GM13977 (cell line): ENCODE measurements at regions not wholly inside any gene's neighbourhood (a gene's known extent, or its start where the extent isn't known, plus 50 kb on each side); places are given as distances from the start of the nearest gene placed in this dataset.

Source experiments
- DNase-seq: peaks from one replicate; pipeline ENCODE4 v3.0.0; 2012; ENCODE audit warnings: low spot score
- in situ Hi-C: fragments of 300-500 bp; cut with MboI; formaldehyde crosslinking; loops from one replicate; pipeline ENCODE4 v1.12.0; 2022; ENCODE audit warnings: low sequenced_read_pairs, low pct_unique_long_range_greater_than_20kb, mixed read lengths, inconsistent platforms; ENCODE audit not compliant: unreplicated experiment
- TF ChIP-seq, protein P1 (sequence below): IDR thresholded peaks from 2 replicates; pipeline ENCODE4 v1.5.1; 2012; ENCODE audit warnings: mild to moderate bottlenecking, control low read depth; ENCODE audit not compliant: insufficient read depth; ENCODE audit errors: extremely low read depth, missing control alignments

DNA sequence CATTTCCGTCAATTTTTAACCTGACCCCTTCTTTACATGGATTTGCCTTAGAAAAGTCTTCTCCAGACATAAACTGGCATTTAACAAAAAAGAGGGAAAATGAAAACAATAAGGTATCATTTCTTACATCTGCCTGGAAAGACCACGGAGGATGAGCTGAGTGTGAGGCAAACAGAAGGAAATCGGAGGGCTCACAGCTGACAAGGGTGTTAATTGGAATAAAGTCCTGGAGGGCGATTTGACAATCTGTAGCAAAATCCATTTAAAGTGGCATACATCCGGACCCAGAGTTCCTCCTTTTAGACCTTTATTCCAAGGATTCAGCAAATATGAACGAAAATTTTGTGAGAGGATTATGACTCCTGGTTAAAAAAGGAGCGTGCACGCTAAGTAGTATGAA, 179.7 kb upstream of the COPS8 start:
- in situ Hi-C loops, result no loop called here
- DNase-seq, result no peak
- TF ChIP-seq, protein P1, sequence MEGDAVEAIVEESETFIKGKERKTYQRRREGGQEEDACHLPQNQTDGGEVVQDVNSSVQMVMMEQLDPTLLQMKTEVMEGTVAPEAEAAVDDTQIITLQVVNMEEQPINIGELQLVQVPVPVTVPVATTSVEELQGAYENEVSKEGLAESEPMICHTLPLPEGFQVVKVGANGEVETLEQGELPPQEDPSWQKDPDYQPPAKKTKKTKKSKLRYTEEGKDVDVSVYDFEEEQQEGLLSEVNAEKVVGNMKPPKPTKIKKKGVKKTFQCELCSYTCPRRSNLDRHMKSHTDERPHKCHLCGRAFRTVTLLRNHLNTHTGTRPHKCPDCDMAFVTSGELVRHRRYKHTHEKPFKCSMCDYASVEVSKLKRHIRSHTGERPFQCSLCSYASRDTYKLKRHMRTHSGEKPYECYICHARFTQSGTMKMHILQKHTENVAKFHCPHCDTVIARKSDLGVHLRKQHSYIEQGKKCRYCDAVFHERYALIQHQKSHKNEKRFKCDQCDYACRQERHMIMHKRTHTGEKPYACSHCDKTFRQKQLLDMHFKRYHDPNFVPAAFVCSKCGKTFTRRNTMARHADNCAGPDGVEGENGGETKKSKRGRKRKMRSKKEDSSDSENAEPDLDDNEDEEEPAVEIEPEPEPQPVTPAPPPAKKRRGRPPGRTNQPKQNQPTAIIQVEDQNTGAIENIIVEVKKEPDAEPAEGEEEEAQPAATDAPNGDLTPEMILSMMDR, result no peak

DNA sequence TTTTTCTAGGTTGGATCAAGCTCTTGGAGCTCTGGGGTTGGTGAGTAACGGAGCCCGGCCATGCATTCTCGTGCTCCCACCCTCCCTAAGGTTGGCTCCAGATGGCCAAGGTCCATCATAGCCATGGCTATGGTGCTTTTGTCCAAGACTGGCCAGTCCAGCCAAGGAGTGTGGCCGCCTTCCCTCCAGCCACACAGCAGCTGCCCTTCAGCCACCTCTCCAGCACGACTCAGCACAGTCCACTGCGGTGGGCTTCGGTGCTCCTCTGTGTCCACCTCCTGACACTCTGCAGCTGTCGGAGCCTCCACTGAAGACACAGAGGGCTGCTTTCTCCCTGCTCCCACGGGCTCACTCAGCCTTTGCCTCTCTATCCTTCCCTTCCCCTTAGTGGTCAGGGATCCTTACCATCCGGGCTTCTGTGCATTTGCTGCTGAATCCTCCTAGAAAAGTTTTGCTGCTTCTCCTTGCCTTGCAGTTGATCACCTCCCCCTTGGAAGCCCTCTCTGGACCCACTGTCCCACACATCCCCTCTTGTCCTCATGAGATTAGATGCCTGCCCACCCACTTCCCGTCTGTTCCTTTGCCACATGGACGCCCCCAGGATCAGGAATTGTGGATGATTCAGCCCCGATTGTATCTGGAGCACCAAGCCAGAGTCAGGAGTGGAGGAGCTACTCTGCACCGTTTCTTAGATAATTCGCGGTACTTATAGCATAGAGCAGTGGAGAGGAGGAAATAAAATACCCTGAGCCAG, 177.1 kb upstream of the COPS8 start:
- TF ChIP-seq, protein P1, result no peak

DNA sequence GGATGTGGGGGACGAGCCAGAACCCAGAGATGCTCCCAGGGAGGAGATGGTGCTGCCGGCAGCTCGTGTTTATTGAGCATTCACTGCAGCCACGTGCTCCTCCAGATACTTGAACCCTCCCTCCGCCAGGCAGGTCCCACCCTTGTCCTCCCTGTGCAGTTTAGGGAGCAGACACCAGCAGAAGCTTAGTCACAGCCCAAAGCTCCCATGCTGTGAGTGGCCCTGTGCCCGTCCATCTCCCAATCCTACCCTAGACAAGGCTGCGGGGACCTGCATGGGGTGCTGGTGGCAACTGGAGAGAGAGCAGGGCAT, 176.5 kb upstream of the COPS8 start:
- TF ChIP-seq, protein P1, result no peak
- DNase-seq, result no peak
- in situ Hi-C loops, result no loop called here

More for the DNA sequence above, 177.1 kb upstream of the COPS8 start:
- in situ Hi-C loops, result no loop called here
- no peak for DNase-seq

DNA sequence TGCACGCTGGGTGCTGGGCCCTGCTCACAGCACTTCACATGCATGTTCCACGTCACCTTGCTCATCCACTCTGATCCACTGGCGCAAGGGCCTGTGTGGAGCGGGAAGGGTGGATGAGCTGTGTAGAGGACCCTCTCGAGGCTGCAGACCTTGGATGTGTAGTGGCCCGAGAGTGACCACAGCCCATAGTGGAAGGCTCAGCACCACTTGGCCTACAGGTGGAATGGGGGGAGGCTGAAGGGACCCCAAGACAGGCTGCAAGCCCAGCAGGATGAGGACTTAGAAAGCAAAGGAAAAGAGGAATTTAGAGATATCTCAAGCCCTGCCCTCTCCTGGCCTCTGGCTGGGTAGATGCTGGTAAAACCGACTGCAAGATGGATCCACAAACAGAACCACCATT, 175.9 kb upstream of the COPS8 start:
- no peak for DNase-seq
- in situ Hi-C loops, result no loop called here
- TF ChIP-seq, protein P1, result no peak

DNA sequence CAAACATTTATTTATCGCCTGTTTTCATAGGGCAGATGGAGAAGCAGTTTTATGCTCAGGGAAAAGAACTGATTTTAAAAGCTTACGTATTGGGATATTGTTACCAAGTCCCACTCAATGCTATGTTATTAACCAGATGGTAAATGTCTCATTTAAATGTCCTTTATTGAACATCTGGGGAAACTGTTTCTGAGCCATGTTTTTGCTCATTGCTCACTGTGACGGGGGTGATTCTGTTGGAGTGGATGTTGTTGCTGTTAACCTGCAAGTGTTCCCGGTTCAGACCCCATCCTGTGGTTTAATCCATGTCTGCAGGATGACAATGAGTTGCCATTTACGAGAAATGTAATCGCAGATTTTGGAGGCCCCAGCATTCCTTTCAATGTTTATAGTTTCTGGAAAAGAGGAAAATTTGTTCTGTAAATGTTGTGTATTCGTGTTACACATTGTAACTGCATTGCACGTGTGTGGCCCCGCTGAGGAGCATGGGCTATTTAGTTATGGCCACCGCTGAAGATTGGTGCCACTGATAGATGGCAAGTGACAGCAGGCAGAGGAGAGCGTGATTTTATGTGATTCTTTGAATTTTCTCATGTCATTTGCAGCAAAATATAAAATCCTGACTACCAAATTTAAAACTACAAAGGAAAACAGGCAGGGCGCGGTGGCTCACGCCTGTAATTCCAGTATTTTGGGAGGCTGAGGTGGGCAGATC, 174.8 kb upstream of the COPS8 start:
- TF ChIP-seq, protein P1, result no peak
- in situ Hi-C loops, result no loop called here
- no peak for DNase-seq

DNA sequence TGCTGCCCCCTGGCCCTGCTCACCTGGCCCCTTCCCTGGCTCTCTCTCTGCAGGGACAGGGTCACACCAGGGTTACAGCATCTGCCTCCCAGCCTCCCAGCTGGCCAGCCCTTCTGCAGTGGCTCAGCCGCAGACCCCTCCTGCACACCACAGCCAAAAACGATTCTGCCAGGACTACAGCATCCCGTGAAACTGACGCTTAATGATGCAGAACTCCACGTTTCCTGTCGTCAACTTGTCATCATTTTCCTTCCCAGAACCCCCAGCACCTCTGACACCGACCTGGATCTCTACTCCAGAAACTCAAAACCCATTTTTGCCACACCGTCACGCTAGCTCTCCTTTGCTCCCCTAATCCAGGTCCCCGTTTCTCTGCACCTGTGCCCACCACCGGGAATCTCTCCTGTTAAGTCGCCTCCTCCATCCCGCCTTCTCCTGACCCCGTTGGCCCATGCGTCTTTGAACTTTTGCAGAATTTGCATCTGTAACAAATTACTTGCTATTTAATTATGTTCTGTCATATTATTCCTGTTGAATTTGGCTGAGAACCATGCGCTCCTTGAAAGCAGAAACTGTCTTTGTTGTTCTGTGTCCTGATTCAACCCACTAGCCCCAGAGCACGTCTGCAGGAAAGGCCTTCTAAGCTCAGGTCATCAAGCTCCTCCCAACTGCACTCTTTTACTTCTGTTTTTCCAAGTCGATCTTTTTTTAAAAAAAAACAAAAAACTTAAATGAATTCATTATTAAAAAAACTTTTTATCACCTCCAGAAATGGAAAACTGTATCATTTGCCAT, 173.2 kb upstream of the COPS8 start:
- in situ Hi-C loops, result no loop called here
- TF ChIP-seq, protein P1, result no peak
- no peak for DNase-seq
